HG03432 (cell line): ENCODE measurements at regions not wholly inside any gene's neighbourhood (a gene's known extent, or its start where the extent isn't known, plus 50 kb on each side); places are given as distances from the start of the nearest gene placed in this dataset.
"Not testable (repeated sequence)": the region's sequence is repeated elsewhere in the genome, so short reads cannot be mapped to it uniquely, and the experiment has no call there.

ENCODE experiments used
- ATAC-seq: cut with Tn5 transposase; IDR thresholded peaks from one replicate; pipeline ENCODE4 v1.9.1; 2021; ENCODE audit warnings: mild to moderate bottlenecking, moderate library complexity; ENCODE audit not compliant: unreplicated experiment

GRCh38 chr3:64438812-64439211 is 213.5 kb upstream of the PRICKLE2 start:
- no peak for ATAC-seq

GRCh38 chr3:64438066-64438465 is 212.8 kb upstream of the PRICKLE2 start:
- no peak for ATAC-seq

GRCh38 chr3:64437131-64437530 is 211.9 kb upstream of the PRICKLE2 start:
- ATAC-seq = no peak

- not testable (repeated sequence) for ATAC-seq
These were observed 209.8 kb upstream of the PRICKLE2 start for GRCh38 chr3:64435023-64435422.

- no peak for ATAC-seq
These were observed 207.6 kb upstream of the PRICKLE2 start for GRCh38 chr3:64432870-64433269.

- ATAC-seq = no peak
These were observed 206.3 kb upstream of the PRICKLE2 start for GRCh38 chr3:64431526-64432091.

GRCh38 chr3:64427671-64428070 is 202.4 kb upstream of the PRICKLE2 start:
- no peak for ATAC-seq

GRCh38 chr3:64426551-64426950 is 201.3 kb upstream of the PRICKLE2 start:
- no peak for ATAC-seq

GRCh38 chr3:64422932-64423331 is 197.7 kb upstream of the PRICKLE2 start:
- ATAC-seq = no peak

- ATAC-seq = no peak
These were observed 196.9 kb upstream of the PRICKLE2 start for GRCh38 chr3:64422192-64422591.

- ATAC-seq = peak; percentile 70
These were observed 192.6 kb upstream of the PRICKLE2 start for GRCh38 chr3:64417816-64418215.

- peak; percentile 42 for ATAC-seq
These were observed 188.8 kb upstream of the PRICKLE2 start for GRCh38 chr3:64414043-64414442.

- no peak for ATAC-seq
These were observed 185.8 kb upstream of the PRICKLE2 start for GRCh38 chr3:64411101-64411500.

GRCh38 chr3:64410226-64410625 is 185.0 kb upstream of the PRICKLE2 start:
- no peak for ATAC-seq

GRCh38 chr3:64408770-64409169 is 183.5 kb upstream of the PRICKLE2 start:
- ATAC-seq = no peak

GRCh38 chr3:64406271-64406670 is 181.0 kb upstream of the PRICKLE2 start:
- ATAC-seq = no peak

GRCh38 chr3:64405211-64405835 is 180.1 kb upstream of the PRICKLE2 start:
- ATAC-seq = no peak

GRCh38 chr3:64400706-64401105 is 175.4 kb upstream of the PRICKLE2 start:
- no peak for ATAC-seq

- peak; percentile 65 for ATAC-seq
These were observed 174.0 kb upstream of the PRICKLE2 start for GRCh38 chr3:64399205-64399800.

- ATAC-seq = no peak
These were observed 173.2 kb upstream of the PRICKLE2 start for GRCh38 chr3:64398476-64398875.

GRCh38 chr3:64398006-64398405 is 172.7 kb upstream of the PRICKLE2 start:
- no peak for ATAC-seq

GRCh38 chr3:64397573-64397972 is 172.3 kb upstream of the PRICKLE2 start:
- ATAC-seq = no peak

GRCh38 chr3:64395490-64395889 is 170.2 kb upstream of the PRICKLE2 start:
- peak; percentile 53 for ATAC-seq
